H54 (cell line): ENCODE measurements at regions not wholly inside any gene's neighbourhood (a gene's known extent, or its start where the extent isn't known, plus 50 kb on each side); places are given as distances from the start of the nearest gene placed in this dataset.

Source experiments
- DNase-seq: peaks from one replicate; pipeline ENCODE4 v3.0.0; 2011; ENCODE audit warnings: low spot score, mixed read lengths; ENCODE audit not compliant: insufficient read length
- FAIRE-seq: peaks from 3 replicates; lab custom pipeline; 2011; peaks lifted over from hg19 to GRCh38; lab: Jason Lieb, UNC
- POLR2A ChIP-seq: IDR thresholded peaks from 2 replicates; pipeline ENCODE4 v1.6.1; 2011; ENCODE audit warnings: low read depth, mild to moderate bottlenecking, low read length

GRCh38 chrX:82163701-82164100 is 961.8 kb downstream of the SH3BGRL start:
- DNase-seq (no peak), FAIRE-seq (no peak)
- TF ChIP-seq POLR2A: no peak

GRCh38 chrX:82196866-82197265 is 995.0 kb downstream of the SH3BGRL start:
- no peak for DNase-seq
- no peak for TF ChIP-seq POLR2A
- no peak for FAIRE-seq

- TF ChIP-seq POLR2A: no peak
- DNase-seq: no peak
- FAIRE-seq: no peak
Observed at GRCh38 chrX:82208975-82209374, 1007.1 kb downstream of the SH3BGRL start.

GRCh38 chrX:82218361-82218760 is 1016.5 kb downstream of the SH3BGRL start:
- TF ChIP-seq POLR2A: no peak
- no peak for FAIRE-seq
- DNase-seq: no peak

GRCh38 chrX:82219129-82219528 is 1017.2 kb downstream of the SH3BGRL start:
- FAIRE-seq (no peak), DNase-seq (no peak)
- TF ChIP-seq POLR2A: no peak

- no peak for TF ChIP-seq POLR2A
- DNase-seq: no peak
- FAIRE-seq: no peak
Observed at GRCh38 chrX:82224961-82225360, 1023.1 kb downstream of the SH3BGRL start.

GRCh38 chrX:82230013-82230412 is 1028.1 kb downstream of the SH3BGRL start:
- DNase-seq: no peak
- TF ChIP-seq POLR2A: no peak
- FAIRE-seq: no peak

GRCh38 chrX:82232679-82233078 is 1030.8 kb downstream of the SH3BGRL start:
- FAIRE-seq: no peak
- no peak for DNase-seq
- no peak for TF ChIP-seq POLR2A

- FAIRE-seq (no peak), DNase-seq (no peak)
- TF ChIP-seq POLR2A: no peak
Observed at GRCh38 chrX:82237328-82237727, 1035.4 kb downstream of the SH3BGRL start.
